DOHH2 (cell line): ENCODE measurements at regions not wholly inside any gene's neighbourhood (a gene's known extent, or its start where the extent isn't known, plus 50 kb on each side); places are given as distances from the start of the nearest gene placed in this dataset.

Experiments used
- H3F3A ChIP-seq: fragments of 200-600 bp; sonication (generic), shearing (Covaris generic); 2 replicates; pipeline ENCODE4 v1.6.0; 2016; ENCODE audit warnings: antibody characterized with exemption, mild to moderate bottlenecking; ENCODE audit not compliant: control insufficient read depth, insufficient read depth
- H3K27ac ChIP-seq: fragments of 200-600 bp; sonication (generic); 2 replicates; pipeline ENCODE4 v1.5.1; 2014; ENCODE audit warnings: low read depth, mild to moderate bottlenecking, low read length, moderate library complexity
- H3K27me3 ChIP-seq: fragments of 200-600 bp; sonication (generic); 2 replicates; pipeline ENCODE4 v1.6.1; 2014; ENCODE audit warnings: mild to moderate bottlenecking, low read length, mixed read lengths; ENCODE audit not compliant: control insufficient read depth
- H3K36me3 ChIP-seq: fragments of 200-600 bp; sonication (generic); 2 replicates; pipeline ENCODE4 v1.6.1; 2014; ENCODE audit warnings: mild to moderate bottlenecking, low read length, moderate library complexity, mixed read lengths; ENCODE audit not compliant: control insufficient read depth
- H3K4me1 ChIP-seq: fragments of 200-600 bp; sonication (generic); 2 replicates; pipeline ENCODE4 v1.6.1; 2014; ENCODE audit warnings: mild to moderate bottlenecking, low read length, mixed read lengths; ENCODE audit not compliant: control insufficient read depth
- H3K4me2 ChIP-seq: fragments of 200-600 bp; sonication (generic); 2 replicates; pipeline ENCODE4 v1.6.0; 2014; ENCODE audit warnings: mild to moderate bottlenecking, low read length, moderate library complexity
- H3K4me3 ChIP-seq: fragments of 200-600 bp; sonication (generic); 2 replicates; pipeline ENCODE4 v1.5.1; 2014; ENCODE audit warnings: mild to moderate bottlenecking, low read length, mixed read lengths
- H3K79me2 ChIP-seq: fragments of 200-600 bp; sonication (generic); 2 replicates; pipeline ENCODE4 v1.6.1; 2014; ENCODE audit warnings: mild to moderate bottlenecking, low read length, mixed read lengths; ENCODE audit not compliant: control insufficient read depth
- H3K9me2 ChIP-seq: fragments of 200-600 bp; sonication (generic); replicated peaks from 2 replicates; pipeline ENCODE4 v1.6.1; 2014; ENCODE audit warnings: mild to moderate bottlenecking, low read length, mixed read lengths; ENCODE audit not compliant: control insufficient read depth
- H3K9me3 ChIP-seq: fragments of 200-600 bp; sonication (generic); 2 replicates; pipeline ENCODE4 v1.6.1; 2014; ENCODE audit warnings: antibody characterized with exemption, low read length, mixed read lengths; ENCODE audit not compliant: control insufficient read depth, insufficient read depth
- H4K20me1 ChIP-seq: fragments of 200-600 bp; sonication (generic); 2 replicates; pipeline ENCODE4 v1.6.0; 2014; ENCODE audit warnings: low read depth, mild to moderate bottlenecking, antibody characterized with exemption, low read length, moderate library complexity; ENCODE audit not compliant: control insufficient read depth, insufficient read depth
- CTCF ChIP-seq: fragments of 200-600 bp; sonication (generic); IDR thresholded peaks from one replicate; pipeline ENCODE4 v1.5.1; 2014; ENCODE audit warnings: antibody characterized with exemption, mild to moderate bottlenecking, low read depth, low read length; ENCODE audit not compliant: poor library complexity, severe bottlenecking
- EZH2phosphoT487 ChIP-seq: fragments of 200-600 bp; sonication (generic); IDR thresholded peaks from 2 replicates; pipeline ENCODE4 v1.6.1; 2017; ENCODE audit warnings: borderline replicate concordance, mild to moderate bottlenecking, antibody characterized with exemption, low read length, moderate library complexity, mixed read lengths

GRCh38 chr6:67362976-67363375 lies 1272.1 kb upstream of the ADGRB3 start:
- no peak overlapping the region for H3K4me2 ChIP-seq
- no peaks in the 10 kb centered on the region for H3F3A ChIP-seq
- no peaks in the 10 kb centered on the region for H3K4me1 ChIP-seq
- no peaks in the 10 kb centered on the region for H3K9me2 ChIP-seq
- H3K9me3 ChIP-seq = no peaks in the 10 kb centered on the region; the same call in 1 of the 2 replicates
- no peaks in the 10 kb centered on the region for H3K36me3 ChIP-seq
- H4K20me1 ChIP-seq = no peaks in the 10 kb centered on the region
- no peaks in the 10 kb centered on the region for H3K27me3 ChIP-seq
- no peaks in the 10 kb centered on the region for H3K79me2 ChIP-seq
- no peak for TF ChIP-seq CTCF
- no peak for TF ChIP-seq EZH2phosphoT487
- H3K27ac ChIP-seq = no peak overlapping the region
- H3K4me3 ChIP-seq = no peak overlapping the region

- Histone ChIP-seq H3K4me3 (no peak overlapping the region), H3K36me3 (no peaks in the 10 kb centered on the region), H3K4me2 (no peak overlapping the region), H3K27ac (no peak overlapping the region), H4K20me1 (no peaks in the 10 kb centered on the region), H3K79me2 (no peaks in the 10 kb centered on the region), H3K9me3 (no peaks in the 10 kb centered on the region; the same call in 1 of the 2 replicates), H3K9me2 (no peaks in the 10 kb centered on the region), H3F3A (no peaks in the 10 kb centered on the region), H3K27me3 (no peaks in the 10 kb centered on the region), H3K4me1 (no peaks in the 10 kb centered on the region)
- no peak for TF ChIP-seq EZH2phosphoT487
- TF ChIP-seq CTCF = no peak
Observed at GRCh38 chr6:67361264-67361663, 1273.8 kb upstream of the ADGRB3 start.

GRCh38 chr6:67358241-67358640 lies 1276.8 kb upstream of the ADGRB3 start:
- Histone ChIP-seq H3K4me2 (no peak overlapping the region), H3K27me3 (no peaks in the 10 kb centered on the region), H3K9me2 (no peaks in the 10 kb centered on the region), H3K4me3 (no peak overlapping the region), H3K9me3 (no peaks in the 10 kb centered on the region; the same call in 1 of the 2 replicates), H4K20me1 (no peaks in the 10 kb centered on the region), H3F3A (no peaks in the 10 kb centered on the region), H3K79me2 (no peaks in the 10 kb centered on the region), H3K27ac (no peak overlapping the region), H3K36me3 (no peaks in the 10 kb centered on the region), H3K4me1 (no peaks in the 10 kb centered on the region)
- no peak for TF ChIP-seq EZH2phosphoT487
- TF ChIP-seq CTCF = no peak
